Chondrocyte (in vitro differentiated cells): ENCODE measurements at regions not wholly inside any gene's neighbourhood (a gene's known extent, or its start where the extent isn't known, plus 50 kb on each side); places are given as distances from the start of the nearest gene placed in this dataset.
A peak's percentile ranks its signal among the peaks of the same experiment; 100 is the strongest.

ENCODE experiments used
- DNase-seq: peaks from one replicate; pipeline ENCODE4 v3.0.0; 2021; ENCODE audit warnings: mixed read lengths, low spot score
- H3K27ac Mint-ChIP-seq: one replicate; pipeline ENCODE4 v1.8.0; 2021; ENCODE audit warnings: mild to moderate bottlenecking, moderate library complexity, mixed read lengths; ENCODE audit not compliant: unreplicated experiment
- H3K27me3 Mint-ChIP-seq: 2 replicates; pipeline ENCODE4 v1.8.0; 2021; ENCODE audit warnings: low read depth, mixed read lengths
- H3K36me3 Mint-ChIP-seq: 2 replicates; pipeline ENCODE4 v1.8.0; 2021; ENCODE audit warnings: low read depth, mixed read lengths
- H3K4me1 Mint-ChIP-seq: 2 replicates; pipeline ENCODE4 v1.8.0; 2021; ENCODE audit warnings: low read depth, mild to moderate bottlenecking, mixed read lengths
- H3K4me3 Mint-ChIP-seq: one replicate; pipeline ENCODE4 v1.8.0; 2021; ENCODE audit warnings: mild to moderate bottlenecking, moderate library complexity, mixed read lengths; ENCODE audit not compliant: unreplicated experiment
- H3K9me3 Mint-ChIP-seq: 2 replicates; pipeline ENCODE4 v1.8.0; 2021; ENCODE audit warnings: low read depth, mixed read lengths
- TF ChIP-seq, protein P1 (sequence below): fragments of 200-600 bp; sonication (generic); IDR thresholded peaks from 2 replicates; pipeline ENCODE4 v1.5.0; 2021; ENCODE audit warnings: antibody characterized with exemption, mild to moderate bottlenecking, moderate library complexity

- peak overlapping the region; percentile 77 for H3K27ac Mint-ChIP-seq
- DNase-seq, result no peak
- no peaks in the 10 kb centered on the region for H3K36me3 Mint-ChIP-seq
- TF ChIP-seq, protein P1, sequence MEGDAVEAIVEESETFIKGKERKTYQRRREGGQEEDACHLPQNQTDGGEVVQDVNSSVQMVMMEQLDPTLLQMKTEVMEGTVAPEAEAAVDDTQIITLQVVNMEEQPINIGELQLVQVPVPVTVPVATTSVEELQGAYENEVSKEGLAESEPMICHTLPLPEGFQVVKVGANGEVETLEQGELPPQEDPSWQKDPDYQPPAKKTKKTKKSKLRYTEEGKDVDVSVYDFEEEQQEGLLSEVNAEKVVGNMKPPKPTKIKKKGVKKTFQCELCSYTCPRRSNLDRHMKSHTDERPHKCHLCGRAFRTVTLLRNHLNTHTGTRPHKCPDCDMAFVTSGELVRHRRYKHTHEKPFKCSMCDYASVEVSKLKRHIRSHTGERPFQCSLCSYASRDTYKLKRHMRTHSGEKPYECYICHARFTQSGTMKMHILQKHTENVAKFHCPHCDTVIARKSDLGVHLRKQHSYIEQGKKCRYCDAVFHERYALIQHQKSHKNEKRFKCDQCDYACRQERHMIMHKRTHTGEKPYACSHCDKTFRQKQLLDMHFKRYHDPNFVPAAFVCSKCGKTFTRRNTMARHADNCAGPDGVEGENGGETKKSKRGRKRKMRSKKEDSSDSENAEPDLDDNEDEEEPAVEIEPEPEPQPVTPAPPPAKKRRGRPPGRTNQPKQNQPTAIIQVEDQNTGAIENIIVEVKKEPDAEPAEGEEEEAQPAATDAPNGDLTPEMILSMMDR, result no peak
- no peaks in the 10 kb centered on the region for H3K27me3 Mint-ChIP-seq
- peak overlapping the region; percentile 46 for H3K4me3 Mint-ChIP-seq
- H3K4me1 Mint-ChIP-seq, result peaks cover 48% of the 10 kb centered on the region
- no peaks in the 10 kb centered on the region for H3K9me3 Mint-ChIP-seq
These were observed 271.4 kb upstream of the RARB start for GRCh38 chr3:25156626-25157025.

DNA sequence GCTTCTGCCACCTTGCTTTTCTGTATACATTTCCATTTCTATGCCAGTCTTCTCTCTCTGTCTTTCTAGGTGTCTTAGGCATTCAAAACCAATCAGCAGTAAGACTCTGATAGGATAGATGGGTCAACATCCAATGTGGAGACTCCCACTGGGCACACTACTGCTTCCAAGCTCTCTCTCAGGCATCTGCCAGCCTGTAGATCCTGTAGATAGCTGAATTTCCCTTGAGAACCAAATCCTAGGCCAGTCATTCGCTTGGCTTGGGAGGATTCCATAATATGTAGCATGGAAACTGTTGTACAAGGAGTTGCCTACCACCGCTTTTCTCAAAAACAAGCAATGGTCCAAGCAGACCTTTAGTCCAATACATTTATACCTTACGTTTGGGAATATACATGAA is 262.8 kb upstream of the RARB start:
- no peak for DNase-seq
- Mint-ChIP-seq H3K4me1 (peaks cover under 1% of the 10 kb centered on the region), H3K9me3 (peaks cover 13% of the 10 kb centered on the region)

GRCh38 chr3:25166016-25166415 is 262.0 kb upstream of the RARB start:
- H3K4me1 Mint-ChIP-seq, result no peaks in the 10 kb centered on the region
- no peak overlapping the region for H3K27ac Mint-ChIP-seq
- H3K27me3 Mint-ChIP-seq, result no peaks in the 10 kb centered on the region
- peaks cover 13% of the 10 kb centered on the region for H3K9me3 Mint-ChIP-seq
- peaks cover 3% of the 10 kb centered on the region for H3K36me3 Mint-ChIP-seq
- DNase-seq, result no peak
- H3K4me3 Mint-ChIP-seq, result no peak overlapping the region
- TF ChIP-seq, protein P1, result no peak

More for the DNA sequence above, 262.8 kb upstream of the RARB start:
- no peak overlapping the region for H3K27ac Mint-ChIP-seq
- H3K4me3 Mint-ChIP-seq, result no peak overlapping the region
- H3K27me3 Mint-ChIP-seq, result no peaks in the 10 kb centered on the region
- H3K36me3 Mint-ChIP-seq, result peaks cover 3% of the 10 kb centered on the region
- TF ChIP-seq, protein P1, result no peak

DNA sequence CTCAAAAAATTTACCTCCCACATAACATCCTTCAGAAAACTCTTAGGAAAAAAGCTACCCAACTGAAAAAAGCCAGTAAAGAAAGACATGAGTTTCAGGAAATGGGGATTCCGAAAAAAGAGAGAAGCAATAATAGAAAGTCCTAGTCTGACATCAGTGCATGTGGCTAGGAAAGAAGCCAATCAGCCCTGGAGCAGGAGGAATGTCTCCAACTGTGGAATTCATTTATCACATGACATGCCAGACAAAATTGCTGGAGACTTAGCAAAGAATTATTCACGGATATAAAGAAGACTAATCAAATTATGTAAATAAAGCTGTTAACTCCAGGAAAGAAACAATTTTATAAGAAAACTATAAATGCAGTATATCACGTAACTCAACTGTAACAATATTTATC is 258.9 kb upstream of the RARB start:
- Mint-ChIP-seq H3K4me1 (peaks cover 9% of the 10 kb centered on the region), H3K4me3 (no peak overlapping the region), H3K27ac (no peak overlapping the region), H3K36me3 (peaks cover 3% of the 10 kb centered on the region), H3K27me3 (no peaks in the 10 kb centered on the region), H3K9me3 (peaks cover 13% of the 10 kb centered on the region)
- TF ChIP-seq, protein P1, result no peak
- DNase-seq, result no peak

- H3K27ac Mint-ChIP-seq, result no peak overlapping the region
- H3K4me3 Mint-ChIP-seq, result no peak overlapping the region
- H3K9me3 Mint-ChIP-seq, result peaks cover 13% of the 10 kb centered on the region
- no peak for DNase-seq
- H3K27me3 Mint-ChIP-seq, result no peaks in the 10 kb centered on the region
- peaks cover 3% of the 10 kb centered on the region for H3K36me3 Mint-ChIP-seq
- peaks cover 9% of the 10 kb centered on the region for H3K4me1 Mint-ChIP-seq
- TF ChIP-seq, protein P1, result no peak
These were observed 258.0 kb upstream of the RARB start for GRCh38 chr3:25170021-25170420.
